Stimulated activated CD4-positive, alpha-beta T cell treated with anti-CD3 and anti-CD28 coated beads, Interleukin-1b, Interleukin-23, amount 100 ng/mL, for 1 hour (primary cell): ENCODE measurements at regions not wholly inside any gene's neighbourhood (a gene's known extent, or its start where the extent isn't known, plus 50 kb on each side); places are given as distances from the start of the nearest gene placed in this dataset.

Experiments
- DNase-seq, 2 donors: peaks; one replicate each; pipeline ENCODE4 v3.0.0-alpha.2; 2020; ENCODE audit warnings: low read depth in 2 of 2

DNA sequence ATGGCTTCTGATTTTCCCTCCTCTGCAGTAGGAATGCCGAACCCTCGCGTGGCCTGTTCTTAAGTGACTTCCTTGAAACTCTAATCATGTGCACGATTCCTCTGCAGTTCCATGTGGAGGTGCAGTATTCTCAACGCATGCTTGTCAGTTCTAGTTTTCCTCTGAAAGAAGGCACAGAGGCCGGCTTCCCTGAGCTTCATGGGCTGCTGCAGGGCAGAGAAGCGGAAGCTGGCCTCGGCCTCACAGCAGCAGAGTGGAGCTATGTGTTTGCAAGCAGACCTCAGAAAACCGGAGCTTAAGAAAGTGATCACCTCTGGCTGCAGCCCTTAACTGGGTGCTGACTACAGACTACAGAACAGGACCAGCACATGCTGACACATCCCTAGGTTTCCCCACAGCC is 500.7 kb downstream of the GRIN2A start:
- DNase-seq = no peak

DNA sequence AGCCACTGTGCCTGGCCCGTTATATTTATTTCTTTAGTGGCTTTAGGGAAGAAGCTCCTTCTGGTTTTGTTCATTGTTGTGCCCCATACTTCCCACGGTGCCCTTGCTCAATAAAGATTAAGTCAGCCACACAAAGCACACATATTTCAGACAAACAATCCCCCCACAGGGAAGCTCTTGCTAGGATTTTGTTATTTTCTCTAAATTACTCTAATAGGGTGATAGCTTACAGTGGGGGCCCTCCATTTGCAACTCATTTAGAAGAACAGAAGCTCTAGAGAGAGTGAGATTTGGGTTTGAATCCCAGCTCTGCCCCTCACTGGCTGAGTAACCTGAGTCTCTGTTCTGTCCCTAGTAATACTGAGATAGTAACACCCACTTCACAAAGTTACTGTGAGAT is 499.9 kb downstream of the GRIN2A start:
- no peak for DNase-seq

DNA sequence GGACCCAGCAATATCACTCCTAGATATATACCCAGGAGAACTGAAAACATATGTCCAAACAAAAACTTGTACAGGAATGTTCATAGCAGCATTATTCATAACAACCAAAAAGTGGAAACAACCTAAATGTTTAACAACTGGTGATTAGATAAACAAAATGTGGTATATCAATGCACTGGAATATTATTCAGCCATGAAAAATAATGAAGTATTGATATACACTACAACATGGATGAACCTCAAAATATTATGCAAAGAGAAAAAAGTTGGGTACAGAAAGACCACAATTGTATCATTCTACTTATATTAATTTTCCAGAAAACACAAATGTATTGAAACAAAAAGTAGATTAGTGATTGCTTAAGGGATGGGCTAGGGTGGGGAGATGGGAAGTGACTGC is 498.6 kb downstream of the GRIN2A start:
- DNase-seq = no peak

GRCh38 chr16:9687737-9688319 is 494.4 kb downstream of the GRIN2A start:
- DNase-seq = no peak

- no peak for DNase-seq
Observed at GRCh38 chr16:9689597-9689996, 492.6 kb downstream of the GRIN2A start.

GRCh38 chr16:9695152-9695551 is 487.1 kb downstream of the GRIN2A start:
- no peak for DNase-seq
